ENCODE measurements at regions not wholly inside any gene's neighbourhood (a gene's known extent, or its start where the extent isn't known, plus 50 kb on each side); places are given as distances from the start of the nearest gene placed in this dataset.
"Not testable (repeated sequence)": the region's sequence is repeated elsewhere in the genome, so short reads cannot be mapped to it uniquely, and the experiment has no call there.

DNA sequence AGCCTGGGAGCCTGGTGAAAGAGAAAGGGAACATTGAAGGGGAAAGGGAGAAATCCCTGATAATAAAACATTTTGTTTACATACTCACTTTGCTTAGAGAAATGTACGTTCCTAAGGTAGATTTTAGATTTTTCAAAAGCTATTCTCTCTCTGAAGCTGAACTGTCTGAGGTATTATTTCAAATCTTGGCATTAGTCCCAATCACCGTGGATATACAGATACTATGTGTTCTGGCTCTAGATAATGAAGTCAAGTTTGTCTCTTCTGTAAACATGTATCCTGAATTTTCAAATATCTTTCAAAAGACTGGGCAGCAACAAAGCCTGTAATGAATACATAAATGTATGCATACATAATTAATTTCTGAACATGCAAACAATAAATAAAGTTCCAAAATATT, 1104.2 kb upstream of the FAM98A start:
- H3K9me3 ChIP-seq = no peaks in the 10 kb centered on the region
- H3K36me3 ChIP-seq = no peaks in the 10 kb centered on the region
- H3K27me3 ChIP-seq = no peaks in the 10 kb centered on the region
- no peak overlapping the region for H3K4me3 ChIP-seq
- DNase-seq = no peak

DNA sequence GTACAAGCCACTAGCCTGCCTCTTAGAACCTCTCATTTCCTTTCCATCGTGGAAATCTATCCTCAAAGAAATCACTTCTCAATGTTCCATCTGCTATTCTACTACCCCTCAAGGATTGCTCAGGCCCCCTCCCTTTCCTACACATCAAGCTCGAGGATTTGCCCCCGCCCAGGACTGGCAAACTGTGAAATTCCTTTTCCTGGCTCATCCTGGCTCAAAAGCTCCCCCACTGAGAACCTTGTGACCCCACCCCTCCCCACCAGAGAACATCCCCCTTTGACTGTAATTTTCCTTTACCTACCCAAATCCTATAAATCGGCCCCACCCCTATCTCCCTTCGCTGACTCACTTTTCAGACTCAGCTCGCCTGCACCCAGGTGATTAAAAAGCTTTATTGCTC, 1103.3 kb upstream of the FAM98A start:
- H3K36me3 ChIP-seq, DNase-seq, H3K27me3 ChIP-seq, H3K4me3 ChIP-seq, H3K9me3 ChIP-seq: not testable (repeated sequence)

DNA sequence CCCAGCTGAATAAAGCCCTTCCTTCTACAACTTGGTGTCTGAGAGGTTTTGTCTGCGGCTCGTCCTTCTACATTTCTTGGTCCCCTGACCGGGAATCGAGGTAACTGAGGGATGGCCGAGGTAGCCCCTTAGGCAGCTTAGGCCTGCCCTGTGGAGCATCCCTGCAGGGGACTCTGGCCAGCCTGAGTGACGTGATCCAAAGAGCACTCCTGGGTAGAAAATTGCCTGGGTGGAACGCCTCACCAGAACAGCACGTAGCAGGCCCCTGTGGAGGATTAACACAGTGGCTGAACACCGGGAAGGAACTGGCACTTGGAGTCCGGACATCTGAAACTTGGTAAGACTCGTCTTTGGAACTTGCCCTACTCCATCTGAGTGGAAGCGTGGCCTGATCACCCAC, 1078.5 kb upstream of the FAM98A start:
- not testable (repeated sequence) for DNase-seq, H3K4me3 ChIP-seq, H3K36me3 ChIP-seq, H3K27me3 ChIP-seq, H3K9me3 ChIP-seq

DNA sequence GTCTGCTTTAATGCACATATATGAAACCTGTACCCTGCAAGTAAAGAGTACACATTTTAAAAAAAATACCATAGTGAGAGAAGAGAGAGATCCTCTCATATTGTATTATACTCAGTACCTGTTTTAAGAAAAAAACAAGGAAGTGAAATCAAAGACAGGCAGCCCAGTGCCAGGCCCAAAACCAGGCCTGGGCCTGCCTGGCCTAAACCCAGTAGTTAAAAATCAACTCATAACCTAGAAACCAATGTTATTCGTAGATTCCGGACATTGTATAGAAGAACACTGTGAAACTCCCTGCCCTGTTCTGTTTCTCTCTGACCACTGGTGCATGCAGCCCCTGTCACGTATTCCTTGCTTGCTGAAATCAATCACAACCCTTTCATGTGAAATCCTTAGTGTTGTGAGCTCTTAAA, 1078.0 kb upstream of the FAM98A start:
- DNase-seq, H3K9me3 ChIP-seq, H3K4me3 ChIP-seq, H3K36me3 ChIP-seq, H3K27me3 ChIP-seq: not testable (repeated sequence)

DNA sequence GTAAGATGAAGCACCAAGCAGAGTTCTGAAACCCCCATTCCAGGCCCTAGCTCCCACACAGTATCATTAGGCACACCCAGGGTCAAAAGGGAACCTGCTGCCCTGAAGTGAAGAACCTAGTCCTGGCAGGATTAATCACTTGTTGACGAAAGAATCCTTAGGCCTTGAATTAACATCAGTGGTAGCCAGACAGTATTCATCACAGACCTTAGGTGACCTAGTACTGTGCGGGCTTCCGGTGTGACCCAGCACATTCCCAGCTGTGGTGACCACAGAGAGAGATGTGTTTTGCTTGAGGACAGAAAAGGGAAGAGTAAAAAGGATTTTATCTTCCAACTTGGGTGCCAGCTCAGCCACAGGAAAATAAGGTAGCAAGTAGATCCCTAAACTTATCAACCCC, 1071.4 kb upstream of the FAM98A start:
- H3K9me3 ChIP-seq = no peaks in the 10 kb centered on the region
- no peaks in the 10 kb centered on the region for H3K27me3 ChIP-seq
- DNase-seq = no peak
- no peaks in the 10 kb centered on the region for H3K36me3 ChIP-seq
- no peak overlapping the region for H3K4me3 ChIP-seq

DNA sequence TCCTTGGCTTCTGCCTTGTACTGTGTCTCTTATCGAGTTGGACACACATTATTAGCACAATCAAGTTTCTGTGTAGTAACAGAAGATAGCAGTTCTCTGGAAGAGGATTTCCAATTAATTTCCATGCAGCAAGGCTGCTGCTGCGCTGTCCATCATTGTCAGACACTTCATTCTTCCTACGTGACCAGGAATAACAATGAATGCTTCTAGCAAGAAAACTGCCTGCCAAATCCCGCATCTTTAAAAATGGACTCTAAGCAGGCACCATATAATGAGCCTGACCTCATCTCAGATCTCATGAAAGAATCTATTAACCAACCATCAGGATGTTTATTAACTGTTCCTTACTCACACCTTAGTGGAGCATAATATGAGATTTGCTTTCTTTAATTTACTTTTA, 1067.7 kb upstream of the FAM98A start:
- no peak for DNase-seq
- Histone ChIP-seq H3K27me3 (no peaks in the 10 kb centered on the region), H3K36me3 (no peaks in the 10 kb centered on the region), H3K9me3 (no peaks in the 10 kb centered on the region), H3K4me3 (no peak overlapping the region)

DNA sequence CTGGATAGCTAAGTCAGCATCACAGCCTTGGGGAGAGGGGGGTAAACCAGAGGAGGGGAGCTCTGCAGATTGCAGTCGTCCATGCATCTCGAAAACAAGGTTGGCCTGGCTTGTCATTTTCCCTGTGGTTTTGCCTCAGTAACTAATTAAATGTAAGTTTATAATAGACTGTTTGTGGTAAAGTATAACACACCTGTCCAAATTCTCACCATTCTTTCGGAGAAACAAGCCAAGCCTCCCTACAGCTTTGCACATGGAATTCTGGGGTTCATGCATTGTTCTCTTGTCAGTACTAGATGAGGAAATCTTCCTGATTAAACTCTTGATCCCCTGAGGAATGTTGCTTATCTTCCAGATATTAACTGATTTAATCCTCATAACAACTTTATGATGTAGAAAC, 1065.2 kb upstream of the FAM98A start:
- H3K27me3 ChIP-seq = no peaks in the 10 kb centered on the region
- no peak for DNase-seq
- H3K4me3 ChIP-seq = no peak overlapping the region
- H3K36me3 ChIP-seq = no peaks in the 10 kb centered on the region
- H3K9me3 ChIP-seq = no peaks in the 10 kb centered on the region

DNA sequence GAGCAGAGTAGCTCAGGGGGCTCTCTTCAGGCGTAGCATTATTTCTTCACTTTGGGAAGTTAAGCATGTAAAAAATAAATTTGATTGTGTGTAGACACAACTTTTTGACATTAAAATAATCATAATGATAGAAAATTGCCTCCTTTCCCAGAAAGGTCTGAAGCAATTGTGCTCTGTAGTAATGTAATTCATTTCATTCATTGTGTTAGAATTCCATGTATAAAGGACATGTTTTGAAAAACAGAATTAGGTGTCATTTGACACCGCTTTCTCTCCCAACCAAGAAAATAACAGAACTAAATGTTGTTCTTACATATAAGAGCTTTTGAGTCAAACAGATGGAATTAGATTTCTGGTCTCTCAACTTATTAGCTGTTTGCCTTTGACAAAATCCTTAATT, 1064.2 kb upstream of the FAM98A start:
- H3K27me3 ChIP-seq = no peaks in the 10 kb centered on the region
- H3K4me3 ChIP-seq = no peak overlapping the region
- no peaks in the 10 kb centered on the region for H3K9me3 ChIP-seq
- no peak for DNase-seq
- no peaks in the 10 kb centered on the region for H3K36me3 ChIP-seq

DNA sequence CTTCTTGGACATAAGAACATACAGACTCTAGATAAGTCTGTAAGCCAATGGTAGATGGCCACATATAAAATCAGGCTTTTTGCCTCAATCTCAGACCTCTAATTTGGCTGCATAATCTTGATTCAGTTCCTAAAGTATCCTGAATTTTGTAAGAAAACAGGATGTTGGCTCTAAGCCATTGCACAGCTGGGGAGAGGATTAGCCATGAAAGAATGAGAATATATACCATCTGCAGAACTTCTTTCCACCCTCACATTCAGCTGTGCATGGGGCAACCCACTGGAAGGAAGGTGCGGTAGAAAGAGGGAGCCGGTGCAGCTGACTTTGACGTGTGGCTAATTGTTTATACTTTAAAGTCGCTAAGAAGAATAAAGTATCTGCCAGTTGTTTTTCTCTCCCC, 1061.6 kb upstream of the FAM98A start:
- Histone ChIP-seq H3K27me3 (no peaks in the 10 kb centered on the region), H3K9me3 (no peaks in the 10 kb centered on the region), H3K36me3 (no peaks in the 10 kb centered on the region), H3K4me3 (no peak overlapping the region)
- DNase-seq = no peak

DNA sequence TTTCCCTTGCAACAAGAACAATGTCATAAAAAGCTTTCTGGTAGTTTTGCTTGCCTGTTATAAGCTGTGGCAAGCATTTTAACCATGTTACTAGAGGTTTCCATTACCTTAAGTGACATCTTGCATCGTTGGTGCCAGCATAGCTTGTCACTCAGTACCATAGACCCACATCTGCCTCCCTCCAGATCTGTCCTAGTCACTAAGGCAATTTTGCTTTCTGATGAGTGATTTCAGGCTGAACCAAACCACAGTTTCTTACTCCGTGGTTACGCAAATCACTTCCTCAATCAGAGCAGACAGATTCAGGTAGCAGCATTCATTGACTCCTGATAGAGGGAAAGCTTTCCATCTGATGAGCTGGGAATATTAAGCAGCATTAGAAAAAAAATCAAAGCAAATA, 1057.5 kb upstream of the FAM98A start:
- DNase-seq = no peak
- Histone ChIP-seq H3K4me3 (no peak overlapping the region), H3K36me3 (no peaks in the 10 kb centered on the region), H3K27me3 (no peaks in the 10 kb centered on the region), H3K9me3 (no peaks in the 10 kb centered on the region)

DNA sequence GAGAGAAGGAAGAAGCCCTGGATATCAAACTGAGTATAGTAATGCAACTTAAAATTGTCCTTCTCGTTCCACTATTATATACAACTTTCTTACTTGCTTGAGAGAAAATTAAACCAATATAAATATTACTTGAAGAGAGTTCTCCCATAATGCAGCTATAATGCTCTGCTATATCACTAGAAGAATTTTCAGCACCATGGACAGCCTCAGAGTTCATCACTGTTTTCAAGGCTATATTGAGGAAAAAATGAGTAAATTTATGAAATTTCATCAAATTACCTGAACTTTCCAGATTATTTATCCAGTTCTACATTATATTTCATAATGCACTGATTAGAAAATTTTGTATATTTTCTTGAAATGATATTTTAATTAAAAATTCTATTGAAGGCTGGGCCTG, 1053.5 kb upstream of the FAM98A start:
- no peak for DNase-seq
- Histone ChIP-seq H3K4me3 (no peak overlapping the region), H3K27me3 (no peaks in the 10 kb centered on the region), H3K9me3 (no peaks in the 10 kb centered on the region), H3K36me3 (no peaks in the 10 kb centered on the region)

DNA sequence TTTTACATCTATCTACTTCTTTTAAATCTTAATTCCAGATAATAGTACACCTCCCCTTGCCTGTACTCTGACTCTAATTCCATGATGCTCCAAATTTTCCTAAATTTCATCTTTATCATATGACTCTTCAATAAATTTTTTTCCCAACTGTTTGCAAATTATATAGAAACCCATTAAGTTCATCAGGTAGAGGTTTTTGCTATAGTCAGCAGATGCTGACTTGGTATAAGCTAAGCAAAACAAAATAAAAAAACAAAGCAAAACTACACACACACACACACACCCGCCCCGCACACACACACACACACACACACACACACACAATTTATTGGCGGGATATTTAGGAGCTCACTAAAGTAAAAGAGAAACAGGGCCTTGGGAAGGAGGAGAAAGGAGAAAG, 1047.8 kb upstream of the FAM98A start:
- H3K4me3 ChIP-seq = no peak overlapping the region
- H3K9me3 ChIP-seq = no peaks in the 10 kb centered on the region
- H3K36me3 ChIP-seq = no peaks in the 10 kb centered on the region
- DNase-seq = no peak
- H3K27me3 ChIP-seq = no peaks in the 10 kb centered on the region

DNA sequence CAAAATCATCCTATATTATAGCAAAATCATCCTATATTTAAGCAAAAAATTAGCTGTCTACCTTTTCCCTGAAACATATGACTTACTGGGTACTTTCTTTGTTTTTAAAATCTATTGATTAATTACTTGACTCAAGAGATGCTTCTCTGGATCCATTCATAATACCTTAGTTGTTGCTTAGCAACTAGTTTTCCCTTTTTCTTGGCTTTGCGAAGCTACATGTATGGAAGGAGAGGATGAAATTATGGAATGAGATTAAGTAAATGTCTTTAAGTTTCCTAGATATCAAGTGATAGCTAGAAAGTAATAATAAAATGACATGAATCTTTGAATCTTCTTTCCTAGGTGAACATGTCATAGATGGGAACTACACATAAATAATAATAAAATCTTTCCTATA, 1033.2 kb upstream of the FAM98A start:
- Histone ChIP-seq H3K36me3 (no peaks in the 10 kb centered on the region), H3K9me3 (no peaks in the 10 kb centered on the region), H3K4me3 (no peak overlapping the region), H3K27me3 (no peaks in the 10 kb centered on the region)
- DNase-seq = no peak

DNA sequence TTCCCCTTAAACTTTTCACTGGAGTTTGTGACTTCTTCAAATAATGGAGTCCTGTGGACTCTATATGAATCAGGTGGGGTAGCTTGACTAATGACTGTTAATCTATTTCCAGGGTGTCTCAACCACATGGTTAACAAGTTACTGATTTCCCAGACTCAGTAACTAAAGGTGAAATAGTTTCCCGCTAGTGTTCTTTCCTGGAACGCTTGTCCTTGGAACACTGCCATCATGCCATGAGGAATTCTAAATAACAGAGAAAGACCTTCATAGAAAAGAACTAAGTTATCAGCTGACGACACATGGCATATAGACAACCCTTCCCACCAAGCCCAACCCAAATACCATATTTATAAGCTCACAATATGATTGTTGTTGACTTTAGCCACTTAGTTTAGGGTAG, 1027.9 kb upstream of the FAM98A start:
- DNase-seq = no peak
- Histone ChIP-seq H3K27me3 (no peaks in the 10 kb centered on the region), H3K36me3 (no peaks in the 10 kb centered on the region), H3K9me3 (no peaks in the 10 kb centered on the region), H3K4me3 (no peak overlapping the region)

DNA sequence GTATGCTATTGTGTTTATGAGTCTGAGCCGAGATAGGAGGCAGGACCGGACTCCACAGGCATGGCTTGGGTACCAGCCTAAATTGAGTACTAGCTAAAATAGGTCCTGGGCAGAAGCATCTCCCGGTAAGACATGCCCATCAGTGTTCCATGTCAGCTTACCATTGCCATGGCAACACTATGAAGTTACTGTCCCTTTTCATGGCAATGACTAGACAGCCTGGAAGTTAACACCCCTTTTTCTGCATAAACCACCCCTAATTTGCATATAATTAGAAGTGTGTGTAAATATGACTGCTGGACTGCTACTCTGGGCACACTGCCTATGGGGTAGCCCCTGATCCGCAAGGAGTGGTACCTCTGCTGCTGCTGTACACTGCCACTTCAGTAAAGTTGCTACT, 1005.1 kb upstream of the FAM98A start:
- no peaks in the 10 kb centered on the region for H3K9me3 ChIP-seq
- no peak for DNase-seq
- no peaks in the 10 kb centered on the region for H3K36me3 ChIP-seq
- H3K4me3 ChIP-seq = no peak overlapping the region
- no peaks in the 10 kb centered on the region for H3K27me3 ChIP-seq

DNA sequence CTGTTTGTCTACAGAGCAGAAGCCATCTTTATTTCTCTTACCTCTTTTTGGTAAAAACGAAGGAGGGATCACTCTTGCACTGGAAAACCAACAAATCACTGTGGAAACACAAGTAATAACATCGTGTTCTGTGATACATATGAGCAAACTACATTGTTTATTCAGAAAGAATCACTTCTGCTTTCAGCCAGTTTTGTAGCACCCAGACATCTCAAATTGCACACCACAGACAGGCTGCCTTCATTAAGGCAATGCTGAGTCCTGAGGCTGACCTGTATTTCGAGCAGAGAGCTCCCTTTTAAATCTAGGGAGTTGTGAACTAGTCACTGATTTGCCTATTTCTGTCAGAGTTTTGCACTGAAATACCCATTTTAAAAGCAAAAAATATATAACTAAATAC, 1003.2 kb upstream of the FAM98A start:
- no peaks in the 10 kb centered on the region for H3K9me3 ChIP-seq
- no peaks in the 10 kb centered on the region for H3K27me3 ChIP-seq
- H3K36me3 ChIP-seq = no peaks in the 10 kb centered on the region
- no peak overlapping the region for H3K4me3 ChIP-seq
- no peak for DNase-seq

DNA sequence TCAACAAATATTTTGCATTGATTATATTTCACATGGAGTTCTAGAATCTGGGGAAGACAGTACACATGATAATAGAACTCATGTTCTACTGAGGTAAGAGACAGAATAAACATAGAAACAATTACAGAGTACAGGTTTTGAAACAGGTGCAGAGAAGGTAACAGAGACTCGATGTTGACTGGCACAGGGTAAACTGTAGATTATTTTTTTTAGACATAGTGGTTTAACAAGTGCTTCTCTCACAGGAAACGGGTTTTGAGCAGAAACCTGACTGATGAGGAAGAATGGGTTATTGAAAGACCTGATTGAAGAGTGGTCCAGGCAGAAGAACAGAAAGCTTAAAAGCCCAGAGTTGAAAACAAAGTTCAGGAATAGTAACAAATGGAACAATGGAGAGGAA, 1002.5 kb upstream of the FAM98A start:
- Histone ChIP-seq H3K9me3 (no peaks in the 10 kb centered on the region), H3K27me3 (no peaks in the 10 kb centered on the region), H3K36me3 (no peaks in the 10 kb centered on the region), H3K4me3 (no peak overlapping the region)
- DNase-seq = no peak

DNA sequence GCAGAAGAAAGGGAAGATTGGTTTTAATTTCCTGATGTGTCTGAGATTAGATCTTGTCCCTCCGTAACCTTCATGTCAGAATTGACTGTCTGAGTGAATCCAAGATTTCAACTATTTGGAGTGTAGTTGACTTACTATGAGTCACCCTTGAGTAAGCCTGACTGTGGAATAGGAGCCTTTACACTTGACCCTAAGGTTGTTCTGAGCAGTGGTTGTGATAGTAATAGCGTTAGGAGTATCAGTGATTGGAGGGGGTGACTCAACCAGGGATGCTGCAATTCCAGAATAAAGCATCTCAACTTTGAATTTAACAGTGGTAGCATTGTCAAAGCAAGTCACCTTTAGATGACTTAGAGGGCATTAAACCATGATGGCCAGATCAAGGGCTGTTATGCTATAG, 979.5 kb upstream of the FAM98A start:
- DNase-seq = no peak
- no peaks in the 10 kb centered on the region for H3K27me3 ChIP-seq
- no peak overlapping the region for H3K4me3 ChIP-seq
- H3K9me3 ChIP-seq = no peaks in the 10 kb centered on the region
- no peaks in the 10 kb centered on the region for H3K36me3 ChIP-seq

DNA sequence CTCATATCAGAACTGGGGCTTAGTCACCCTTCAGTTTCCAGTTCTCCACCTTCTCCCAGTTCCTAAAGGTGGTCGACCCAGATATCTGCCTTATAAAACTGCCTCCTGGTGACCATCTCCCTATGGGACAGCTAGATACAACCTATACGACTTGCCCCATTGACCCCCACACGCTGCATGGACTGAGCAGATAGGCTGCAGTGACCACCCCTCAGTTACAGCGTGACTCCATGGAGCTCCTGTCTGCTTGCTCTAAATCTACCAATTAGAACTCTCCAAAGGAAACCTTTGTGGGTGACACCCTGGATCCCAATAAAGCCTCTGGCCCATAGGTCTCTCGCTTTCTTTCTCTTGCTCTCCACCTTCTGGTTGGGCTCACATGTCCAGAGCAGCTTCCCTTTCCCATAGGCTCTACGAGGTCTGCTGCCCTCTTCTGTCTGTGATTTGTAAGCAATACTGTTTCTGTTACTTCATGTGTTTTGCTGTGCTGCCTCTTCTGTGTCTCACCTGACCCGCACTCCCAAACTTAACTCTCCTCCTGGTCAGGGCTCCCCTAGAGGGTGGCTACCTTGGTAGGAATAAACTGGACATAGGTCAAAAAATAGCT, 971.3 kb upstream of the FAM98A start:
- no peak for DNase-seq
- no peaks in the 10 kb centered on the region for H3K36me3 ChIP-seq
- H3K9me3 ChIP-seq = no peaks in the 10 kb centered on the region
- H3K4me3 ChIP-seq = no peak overlapping the region
- no peaks in the 10 kb centered on the region for H3K27me3 ChIP-seq

Data from MG63 (cell line).